Parathyroid adenoma (tissue), 2 donors: ENCODE measurements at regions not wholly inside any gene's neighbourhood (a gene's known extent, or its start where the extent isn't known, plus 50 kb on each side); places are given as distances from the start of the nearest gene placed in this dataset.

Experiments
- H2AFZ ChIP-seq: fragments of 300-600 bp; sonication (generic); one replicate; pipeline ENCODE4 v1.7.0; 2017; ENCODE audit warnings: antibody characterized with exemption, mild to moderate bottlenecking
- H3K27ac ChIP-seq: fragments of 300-600 bp; sonication (generic); one replicate; pipeline ENCODE4 v1.7.0; 2017
- H3K27me3 ChIP-seq: fragments of 300-600 bp; sonication (generic); one replicate; pipeline ENCODE4 v1.7.0; 2017; ENCODE audit warnings: low read length; ENCODE audit not compliant: control insufficient read depth, insufficient read depth
- H3K36me3 ChIP-seq: fragments of 300-600 bp; sonication (generic); one replicate; pipeline ENCODE4 v1.7.0; 2017; ENCODE audit warnings: low read length; ENCODE audit not compliant: control insufficient read depth, insufficient read depth
- H3K4me1 ChIP-seq: fragments of 300-600 bp; sonication (generic); one replicate; pipeline ENCODE4 v1.7.0; 2017; ENCODE audit warnings: control low read depth
- H3K4me2 ChIP-seq: fragments of 300-600 bp; sonication (generic); one replicate; pipeline ENCODE4 v1.7.0; 2017; ENCODE audit warnings: low read length
- H3K4me3 ChIP-seq: fragments of 300-600 bp; sonication (generic); one replicate; pipeline ENCODE4 v1.7.0; 2017; ENCODE audit warnings: low read depth, low read length
- H3K79me2 ChIP-seq: fragments of 300-600 bp; sonication (generic); one replicate; pipeline ENCODE4 v1.7.0; 2017; ENCODE audit warnings: control low read depth
- H3K9ac ChIP-seq: fragments of 300-600 bp; sonication (generic); one replicate; pipeline ENCODE4 v1.7.0; 2017; ENCODE audit warnings: mild to moderate bottlenecking
- H3K9me3 ChIP-seq: fragments of 300-600 bp; sonication (generic); one replicate; pipeline ENCODE4 v1.7.0; 2017; ENCODE audit warnings: low read length; ENCODE audit not compliant: control insufficient read depth
- TF ChIP-seq, protein P1 (sequence below): fragments of 300-600 bp; sonication (generic); IDR thresholded peaks from one replicate; pipeline ENCODE4 v1.7.0; 2017; ENCODE audit warnings: antibody characterized with exemption, mild to moderate bottlenecking
- donor health status: primary hyperparathyroidism.

DNA sequence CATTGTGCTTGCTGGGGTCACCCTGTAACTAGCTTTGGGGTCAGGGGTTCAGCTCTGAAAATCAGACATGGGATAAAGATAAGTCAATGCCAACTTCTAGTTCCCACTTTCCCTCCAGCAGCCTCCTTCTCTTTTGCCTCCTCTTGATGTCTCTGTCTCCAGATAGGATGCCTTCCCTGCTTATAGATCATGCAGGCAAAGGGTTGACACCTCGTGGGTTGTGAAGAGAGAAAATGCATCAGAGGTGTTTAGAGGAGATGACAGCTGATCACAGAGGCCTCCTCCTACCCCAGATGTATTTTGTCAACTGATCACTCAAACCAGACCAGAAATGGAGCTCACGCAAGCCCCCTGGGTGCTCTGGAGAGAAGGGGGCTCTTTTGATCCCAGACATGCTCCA lies 337.8 kb downstream of the BUD13 start:
- H3K79me2 ChIP-seq = no peaks in the 10 kb centered on the region
- no peak overlapping the region for H3K27ac ChIP-seq
- H3K36me3 ChIP-seq = no peaks in the 10 kb centered on the region
- no peaks in the 10 kb centered on the region for H3K9me3 ChIP-seq
- no peak overlapping the region for H2AFZ ChIP-seq
- no peaks in the 10 kb centered on the region for H3K27me3 ChIP-seq
- no peak overlapping the region for H3K4me3 ChIP-seq
- TF ChIP-seq, protein P1, sequence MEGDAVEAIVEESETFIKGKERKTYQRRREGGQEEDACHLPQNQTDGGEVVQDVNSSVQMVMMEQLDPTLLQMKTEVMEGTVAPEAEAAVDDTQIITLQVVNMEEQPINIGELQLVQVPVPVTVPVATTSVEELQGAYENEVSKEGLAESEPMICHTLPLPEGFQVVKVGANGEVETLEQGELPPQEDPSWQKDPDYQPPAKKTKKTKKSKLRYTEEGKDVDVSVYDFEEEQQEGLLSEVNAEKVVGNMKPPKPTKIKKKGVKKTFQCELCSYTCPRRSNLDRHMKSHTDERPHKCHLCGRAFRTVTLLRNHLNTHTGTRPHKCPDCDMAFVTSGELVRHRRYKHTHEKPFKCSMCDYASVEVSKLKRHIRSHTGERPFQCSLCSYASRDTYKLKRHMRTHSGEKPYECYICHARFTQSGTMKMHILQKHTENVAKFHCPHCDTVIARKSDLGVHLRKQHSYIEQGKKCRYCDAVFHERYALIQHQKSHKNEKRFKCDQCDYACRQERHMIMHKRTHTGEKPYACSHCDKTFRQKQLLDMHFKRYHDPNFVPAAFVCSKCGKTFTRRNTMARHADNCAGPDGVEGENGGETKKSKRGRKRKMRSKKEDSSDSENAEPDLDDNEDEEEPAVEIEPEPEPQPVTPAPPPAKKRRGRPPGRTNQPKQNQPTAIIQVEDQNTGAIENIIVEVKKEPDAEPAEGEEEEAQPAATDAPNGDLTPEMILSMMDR = no peak
- H3K4me2 ChIP-seq = no peak overlapping the region
- no peaks in the 10 kb centered on the region for H3K4me1 ChIP-seq
- H3K9ac ChIP-seq = no peak overlapping the region

DNA sequence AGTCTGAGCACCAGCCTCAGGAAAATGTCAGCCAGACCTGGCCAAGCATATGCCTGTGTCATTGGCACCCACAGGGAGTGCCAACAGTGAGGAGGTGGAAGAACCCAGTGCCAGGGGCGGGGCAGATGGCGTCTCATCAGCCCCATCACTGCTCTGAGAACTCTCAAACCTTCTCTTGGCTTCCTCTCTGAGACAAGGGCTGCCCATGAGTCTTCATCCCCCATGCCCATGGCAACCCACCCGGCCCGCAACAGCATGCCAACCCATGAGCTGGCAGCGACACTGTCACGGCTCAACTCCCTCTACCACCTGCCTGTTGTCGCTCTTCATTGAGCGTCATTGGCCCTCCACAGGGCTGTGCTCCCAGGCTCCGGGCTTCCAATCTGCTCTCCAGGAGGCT lies 340.5 kb downstream of the BUD13 start:
- H3K27ac ChIP-seq = no peak overlapping the region
- no peak overlapping the region for H3K4me3 ChIP-seq
- H2AFZ ChIP-seq = no peak overlapping the region
- no peaks in the 10 kb centered on the region for H3K79me2 ChIP-seq
- no peaks in the 10 kb centered on the region for H3K27me3 ChIP-seq
- TF ChIP-seq, protein P1 = no peak
- no peaks in the 10 kb centered on the region for H3K36me3 ChIP-seq
- H3K4me2 ChIP-seq = no peak overlapping the region
- H3K4me1 ChIP-seq = peaks cover 3% of the 10 kb centered on the region
- no peaks in the 10 kb centered on the region for H3K9me3 ChIP-seq
- no peak overlapping the region for H3K9ac ChIP-seq

- TF ChIP-seq, protein P1 = no peak
- Histone ChIP-seq H3K79me2 (no peaks in the 10 kb centered on the region), H3K27me3 (no peaks in the 10 kb centered on the region), H3K27ac (no peak overlapping the region), H3K9ac (no peak overlapping the region), H3K36me3 (no peaks in the 10 kb centered on the region), H2AFZ (no peak overlapping the region), H3K4me2 (no peak overlapping the region), H3K9me3 (no peaks in the 10 kb centered on the region), H3K4me1 (peaks cover 3% of the 10 kb centered on the region), H3K4me3 (no peak overlapping the region)
Observed at GRCh38 chr11:116431842-116432241, 340.9 kb downstream of the BUD13 start.

GRCh38 chr11:116428638-116428975 lies 344.2 kb downstream of the BUD13 start:
- TF ChIP-seq, protein P1 = no peak
- Histone ChIP-seq H3K79me2 (no peaks in the 10 kb centered on the region), H3K4me2 (no peak overlapping the region), H3K36me3 (no peaks in the 10 kb centered on the region), H3K27ac (no peak overlapping the region), H2AFZ (no peak overlapping the region), H3K4me3 (no peak overlapping the region), H3K9ac (no peak overlapping the region), H3K27me3 (no peaks in the 10 kb centered on the region), H3K4me1 (peaks cover 3% of the 10 kb centered on the region), H3K9me3 (no peaks in the 10 kb centered on the region)

DNA sequence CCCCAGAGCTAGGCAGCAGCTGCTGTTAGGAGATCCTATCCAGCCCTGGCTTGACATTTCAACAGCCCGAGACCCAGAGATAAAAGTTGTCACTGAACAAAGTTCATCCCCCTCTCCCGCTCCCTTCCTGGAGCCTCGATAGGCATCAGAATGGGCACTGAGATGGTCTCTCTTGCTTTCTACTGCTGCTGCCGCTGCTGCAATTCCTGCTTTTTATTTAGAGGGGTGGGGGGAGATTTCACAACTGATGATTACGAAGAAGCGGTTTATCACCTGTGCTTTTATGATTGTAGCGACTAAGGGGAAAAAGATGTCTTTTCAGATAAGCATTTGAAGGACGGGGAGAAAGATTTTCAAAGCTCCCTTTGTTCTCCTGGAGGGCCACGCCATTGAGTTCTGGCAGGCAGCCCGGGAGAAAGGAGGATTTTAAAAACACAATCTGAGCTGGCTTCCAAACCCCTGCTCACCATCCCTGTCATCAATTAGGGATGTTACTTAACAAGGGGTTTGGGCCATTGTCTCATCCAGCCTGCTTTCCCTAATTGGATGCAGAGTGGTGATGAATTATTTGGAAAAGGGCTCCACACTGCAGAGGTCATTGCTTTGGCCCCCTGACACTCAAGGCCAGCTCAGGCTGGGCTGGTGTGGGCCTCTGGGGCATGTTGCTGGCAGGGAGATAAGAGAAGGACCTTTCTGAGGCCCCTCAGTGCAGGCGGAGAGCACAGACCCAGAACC lies 344.7 kb downstream of the BUD13 start:
- no peaks in the 10 kb centered on the region for H3K27me3 ChIP-seq
- no peaks in the 10 kb centered on the region for H3K9me3 ChIP-seq
- H3K79me2 ChIP-seq = no peaks in the 10 kb centered on the region
- H3K4me2 ChIP-seq = no peak overlapping the region
- H2AFZ ChIP-seq = peak overlapping the region; percentile 17
- no peaks in the 10 kb centered on the region for H3K36me3 ChIP-seq
- no peak overlapping the region for H3K4me3 ChIP-seq
- no peak overlapping the region for H3K9ac ChIP-seq
- TF ChIP-seq, protein P1 = no peak
- no peak overlapping the region for H3K27ac ChIP-seq
- H3K4me1 ChIP-seq = peaks cover 3% of the 10 kb centered on the region
